CD14-positive monocyte (primary cell): ENCODE measurements at regions not wholly inside any gene's neighbourhood (a gene's known extent, or its start where the extent isn't known, plus 50 kb on each side); places are given as distances from the start of the nearest gene placed in this dataset.
A peak's percentile ranks its signal among the peaks of the same experiment; 100 is the strongest.

Source experiments
- DNase-seq, 3 donors: peaks; one replicate each; pipeline ENCODE4 v3.0.0-alpha.2; 2011 to 2022
- H2AFZ ChIP-seq: 2 replicates; pipeline ENCODE4 v1.6.0; 2012; ENCODE audit warnings: mild to moderate bottlenecking, low read depth, low read length, inconsistent platforms; ENCODE audit not compliant: insufficient read depth, poor library complexity, severe bottlenecking
- H3K27ac ChIP-seq, 2 donors: 1 replicate in 1 of 2; 2 replicates in 1 of 2; pipeline ENCODE4 v1.5.1; 2012 to 2013; ENCODE audit warnings: low read length in 2 of 2, control low read depth in 1 of 2, inconsistent platforms in 1 of 2, low read depth in 1 of 2, mild to moderate bottlenecking in 1 of 2
- H3K27me3 ChIP-seq, 2 donors: one replicate each; pipeline versions ENCODE4 v1.6.0 to v1.6.1; 2011 to 2013; ENCODE audit warnings: low read length in 2 of 2; ENCODE audit not compliant: control insufficient read depth in 2 of 2, insufficient read depth in 2 of 2
- H3K36me3 ChIP-seq, 2 donors: replicated peaks in 1 of 2; 1 replicate in 1 of 2; 2 replicates in 1 of 2; pipeline versions ENCODE4 v1.5.1 to v1.6.1; 2012 to 2013; ENCODE audit warnings: low read length in 2 of 2, control low read depth in 1 of 2, inconsistent platforms in 1 of 2, mild to moderate bottlenecking in 1 of 2; ENCODE audit not compliant: insufficient read depth in 2 of 2, control insufficient read depth in 1 of 2
- H3K4me1 ChIP-seq, 2 donors: 1 replicate in 1 of 2; 2 replicates in 1 of 2; pipeline versions ENCODE4 v1.5.1 to v1.6.1; 2012 to 2013; ENCODE audit warnings: low read length in 2 of 2, control low read depth in 1 of 2, inconsistent platforms in 1 of 2, mild to moderate bottlenecking in 1 of 2, moderate library complexity in 1 of 2; ENCODE audit not compliant: insufficient read depth in 2 of 2, control insufficient read depth in 1 of 2
- H3K4me2 ChIP-seq: replicated peaks from 2 replicates; pipeline ENCODE3; 2012; ENCODE audit warnings: low read length, moderate library complexity, mild to moderate bottlenecking; ENCODE audit not compliant: poor library complexity, severe bottlenecking; ENCODE audit errors: extremely low read depth
- H3K4me3 ChIP-seq, 3 experiments: fragments of 200-600 bp in 1 of 3; sonication (generic) in 1 of 3; replicated peaks in 1 of 3; 1 replicate in 2 of 3; 2 replicates in 1 of 3; pipeline ENCODE4 v1.5.1; 2011 to 2013; ENCODE audit warnings: low read length in 3 of 3, mild to moderate bottlenecking in 3 of 3, control low read depth in 2 of 3, low read depth in 2 of 3, inconsistent platforms in 1 of 3, moderate library complexity in 1 of 3
- H3K79me2 ChIP-seq: 2 replicates; pipeline ENCODE4 v1.6.0; 2012; ENCODE audit warnings: mild to moderate bottlenecking, control low read depth, inconsistent platforms, low read length, moderate library complexity; ENCODE audit not compliant: insufficient read depth
- H3K9ac ChIP-seq: 2 replicates; pipeline ENCODE4 v1.6.0; 2017; ENCODE audit warnings: low read length, mild to moderate bottlenecking; ENCODE audit not compliant: insufficient read depth, poor library complexity, severe bottlenecking
- H3K9me3 ChIP-seq, 2 donors: replicated peaks in 1 of 2; 1 replicate in 1 of 2; 2 replicates in 1 of 2; pipeline versions ENCODE4 v1.5.1 to v1.6.1; 2012 to 2013; ENCODE audit warnings: low read length in 2 of 2, control low read depth in 1 of 2; ENCODE audit not compliant: control insufficient read depth in 1 of 2, insufficient read depth in 1 of 2
- H4K20me1 ChIP-seq: 2 replicates; pipeline ENCODE4 v1.6.0; 2012; ENCODE audit warnings: mild to moderate bottlenecking, low read length, control low read depth, moderate library complexity; ENCODE audit not compliant: insufficient read depth
- H3K27ac Mint-ChIP-seq, 7 donors: one replicate each; pipeline ENCODE4 v1.8.0; 2020; ENCODE audit warnings: mild to moderate bottlenecking in 7 of 7, mixed read lengths in 7 of 7, moderate library complexity in 6 of 7, inconsistent platforms in 2 of 7
- H3K27me3 Mint-ChIP-seq, 3 donors: one replicate each; pipeline ENCODE4 v1.8.0; 2021 to 2022; ENCODE audit warnings: low read depth in 3 of 3, mild to moderate bottlenecking in 3 of 3, mixed read lengths in 3 of 3, moderate library complexity in 3 of 3, inconsistent platforms in 1 of 3
- H3K36me3 Mint-ChIP-seq, 2 donors: one replicate each; pipeline ENCODE4 v1.8.0; 2020; ENCODE audit warnings: mixed read lengths in 2 of 2, inconsistent platforms in 1 of 2, mild to moderate bottlenecking in 1 of 2
- H3K4me1 Mint-ChIP-seq: one replicate; pipeline ENCODE4 v1.8.0; 2020; ENCODE audit warnings: mild to moderate bottlenecking, mixed read lengths
- H3K4me3 Mint-ChIP-seq, 2 donors: one replicate each; pipeline ENCODE4 v1.8.0; 2020; ENCODE audit warnings: mild to moderate bottlenecking in 2 of 2, mixed read lengths in 2 of 2, moderate library complexity in 1 of 2
- H3K9me3 Mint-ChIP-seq, 7 donors: one replicate each; pipeline ENCODE4 v1.8.0; 2020 to 2022; ENCODE audit warnings: mixed read lengths in 7 of 7, mild to moderate bottlenecking in 6 of 7, moderate library complexity in 6 of 7, inconsistent platforms in 2 of 7
- WGBS: methylation state at CpG from one replicate; pipeline ENCODE4 v1.1.5; 2013; ENCODE audit warnings: missing lambda C conversion rate; ENCODE audit not compliant: insufficient coverage; 5-methylcytosine and 5-hydroxymethylcytosine counted together
- intact Hi-C, 2 donors: fragments of 100-400 bp; cut with micrococcal nuclease; formaldehyde crosslinking; loops; one replicate each; pipeline versions ENCODE4 v1.15.0 to v1.15.1; 2023
- TF ChIP-seq, protein P1 (sequence below): fragments of 200-600 bp; IDR thresholded peaks from one replicate; pipeline ENCODE4 v1.8.0; 2022; ENCODE audit warnings: antibody characterized with exemption, mild to moderate bottlenecking

GRCh38 chr10:59587756-59588140 lies 121.9 kb downstream of the SLC16A9 start:
- Histone ChIP-seq H3K4me3 (no peak overlapping the region), H3K9ac (no peak overlapping the region), H2AFZ (no peak overlapping the region), H4K20me1 (no peaks in the 10 kb centered on the region), H3K9me3 (peaks cover 0 to 6% of the 10 kb centered on the region in 2 donors), H3K36me3 (no peaks in the 10 kb centered on the region), H3K79me2 (no peaks in the 10 kb centered on the region), H3K4me1 (no peaks in the 10 kb centered on the region), H3K27ac (no peak overlapping the region), H3K27me3 (no peaks in the 10 kb centered on the region), H3K4me2 (no peak overlapping the region)
- H3K36me3 Mint-ChIP-seq = no peaks in the 10 kb centered on the region
- DNase-seq = no peak
- peak overlapping the region in 1 of 7 donors; percentile 4 for H3K27ac Mint-ChIP-seq
- no peaks in the 10 kb centered on the region for H3K4me1 Mint-ChIP-seq
- H3K4me3 Mint-ChIP-seq = no peak overlapping the region
- intact Hi-C loops = no loop called here
- WGBS = 50% methylated on average over 2 of the region's 2 CpGs
- H3K9me3 Mint-ChIP-seq = peaks cover 0 to 2% (median 0%) of the 10 kb centered on the region in 7 donors
- TF ChIP-seq, protein P1, sequence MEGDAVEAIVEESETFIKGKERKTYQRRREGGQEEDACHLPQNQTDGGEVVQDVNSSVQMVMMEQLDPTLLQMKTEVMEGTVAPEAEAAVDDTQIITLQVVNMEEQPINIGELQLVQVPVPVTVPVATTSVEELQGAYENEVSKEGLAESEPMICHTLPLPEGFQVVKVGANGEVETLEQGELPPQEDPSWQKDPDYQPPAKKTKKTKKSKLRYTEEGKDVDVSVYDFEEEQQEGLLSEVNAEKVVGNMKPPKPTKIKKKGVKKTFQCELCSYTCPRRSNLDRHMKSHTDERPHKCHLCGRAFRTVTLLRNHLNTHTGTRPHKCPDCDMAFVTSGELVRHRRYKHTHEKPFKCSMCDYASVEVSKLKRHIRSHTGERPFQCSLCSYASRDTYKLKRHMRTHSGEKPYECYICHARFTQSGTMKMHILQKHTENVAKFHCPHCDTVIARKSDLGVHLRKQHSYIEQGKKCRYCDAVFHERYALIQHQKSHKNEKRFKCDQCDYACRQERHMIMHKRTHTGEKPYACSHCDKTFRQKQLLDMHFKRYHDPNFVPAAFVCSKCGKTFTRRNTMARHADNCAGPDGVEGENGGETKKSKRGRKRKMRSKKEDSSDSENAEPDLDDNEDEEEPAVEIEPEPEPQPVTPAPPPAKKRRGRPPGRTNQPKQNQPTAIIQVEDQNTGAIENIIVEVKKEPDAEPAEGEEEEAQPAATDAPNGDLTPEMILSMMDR = no peak
- peaks cover 0 to 2% (median 1%) of the 10 kb centered on the region in 3 donors for H3K27me3 Mint-ChIP-seq

DNA sequence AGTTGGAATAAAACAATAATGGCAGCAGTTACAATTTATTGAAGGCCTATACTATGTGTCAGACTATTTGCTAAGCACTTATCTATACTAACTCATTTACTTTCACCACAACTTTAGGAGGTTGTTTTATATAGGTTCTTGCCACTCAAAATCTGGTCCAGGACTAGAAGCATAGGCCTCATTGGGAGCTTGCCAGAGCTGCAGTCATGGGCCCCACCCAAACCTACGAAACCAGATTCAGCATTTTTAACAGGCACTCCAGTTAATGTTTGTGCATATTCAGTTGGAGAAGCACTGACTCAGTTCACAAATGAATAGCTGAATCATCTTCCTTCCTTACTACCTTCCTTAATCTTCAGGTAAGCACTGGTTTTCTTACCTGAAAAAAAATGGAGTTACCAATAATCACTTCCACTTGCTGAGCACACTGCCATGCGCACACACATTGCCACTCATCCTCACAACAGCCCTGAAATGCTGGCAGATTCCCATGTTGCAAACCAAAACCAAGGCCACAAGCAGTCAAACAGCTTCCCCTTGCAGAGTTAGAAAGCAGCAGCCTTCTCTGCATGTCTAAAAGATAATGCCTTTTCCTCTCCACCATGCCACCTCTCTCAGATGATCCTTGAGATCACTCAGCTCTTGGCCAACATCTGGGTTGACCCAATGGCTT lies 122.4 kb downstream of the SLC16A9 start:
- DNase-seq = no peak
- H3K4me1 Mint-ChIP-seq = no peaks in the 10 kb centered on the region

More for the DNA sequence above, 122.4 kb downstream of the SLC16A9 start:
- intact Hi-C loops = no loop called here
- Histone ChIP-seq H3K27me3 (no peaks in the 10 kb centered on the region), H3K27ac (no peak overlapping the region), H4K20me1 (no peaks in the 10 kb centered on the region), H3K9ac (no peak overlapping the region), H3K36me3 (no peaks in the 10 kb centered on the region), H2AFZ (no peak overlapping the region), H3K4me3 (no peak overlapping the region), H3K9me3 (peaks cover 0 to 6% of the 10 kb centered on the region in 2 donors), H3K4me2 (no peak overlapping the region), H3K4me1 (no peaks in the 10 kb centered on the region), H3K79me2 (no peaks in the 10 kb centered on the region)
- Mint-ChIP-seq H3K27me3 (peaks cover 0 to 2% (median 1%) of the 10 kb centered on the region in 3 donors), H3K9me3 (peaks cover 0 to 2% (median 0%) of the 10 kb centered on the region in 7 donors), H3K36me3 (no peaks in the 10 kb centered on the region), H3K4me3 (no peak overlapping the region), H3K27ac (peak overlapping the region in 1 of 7 donors; percentile 12)
- TF ChIP-seq, protein P1 = no peak
- WGBS = 78% methylated on average over 2 of the region's 2 CpGs
